OCI-LY7 (cell line): ENCODE measurements at regions not wholly inside any gene's neighbourhood (a gene's known extent, or its start where the extent isn't known, plus 50 kb on each side); places are given as distances from the start of the nearest gene placed in this dataset.
"Not testable (repeated sequence)": the region's sequence is repeated elsewhere in the genome, so short reads cannot be mapped to it uniquely, and the experiment has no call there.

ENCODE experiments used
- CTCF ChIP-seq: fragments of 200-600 bp; sonication (generic); conservative IDR thresholded peaks from 2 replicates; pipeline ENCODE4 v1.5.1; 2014; ENCODE audit warnings: mild to moderate bottlenecking, antibody characterized with exemption, low read length, moderate library complexity, mixed read lengths
- EZH2phosphoT487 ChIP-seq: fragments of 200-600 bp; sonication (generic); IDR thresholded peaks from 2 replicates; pipeline ENCODE4 v1.6.1; 2018; ENCODE audit warnings: low read depth, borderline replicate concordance, mild to moderate bottlenecking, mixed run types, antibody characterized with exemption, low read length, moderate library complexity, mixed read lengths

DNA sequence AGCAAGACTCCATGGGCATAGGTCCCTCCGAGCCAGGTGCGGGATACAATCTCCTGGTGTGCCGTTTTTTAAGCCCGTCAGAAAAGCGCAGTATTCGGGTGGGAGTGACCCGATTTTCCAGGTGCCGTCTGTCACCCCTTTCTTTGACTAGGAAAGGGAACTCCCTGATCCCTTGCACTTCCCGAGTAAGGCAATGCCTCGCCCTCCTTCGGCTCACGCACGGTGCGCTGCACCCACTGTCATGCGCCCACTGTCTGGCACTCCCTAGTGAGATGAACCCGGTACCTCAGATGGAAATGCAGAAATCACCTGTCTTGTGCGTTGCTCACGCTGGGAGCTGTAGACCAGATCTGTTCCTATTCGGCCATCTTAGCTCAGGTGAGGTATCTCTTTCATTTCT lies 344.1 kb upstream of the ZNF32 start:
- not testable (repeated sequence) for TF ChIP-seq CTCF, EZH2phosphoT487
